ENCODE measurements at regions not wholly inside any gene's neighbourhood (a gene's known extent, or its start where the extent isn't known, plus 50 kb on each side); places are given as distances from the start of the nearest gene placed in this dataset.
A peak's percentile ranks its signal among the peaks of the same experiment; 100 is the strongest.

DNA sequence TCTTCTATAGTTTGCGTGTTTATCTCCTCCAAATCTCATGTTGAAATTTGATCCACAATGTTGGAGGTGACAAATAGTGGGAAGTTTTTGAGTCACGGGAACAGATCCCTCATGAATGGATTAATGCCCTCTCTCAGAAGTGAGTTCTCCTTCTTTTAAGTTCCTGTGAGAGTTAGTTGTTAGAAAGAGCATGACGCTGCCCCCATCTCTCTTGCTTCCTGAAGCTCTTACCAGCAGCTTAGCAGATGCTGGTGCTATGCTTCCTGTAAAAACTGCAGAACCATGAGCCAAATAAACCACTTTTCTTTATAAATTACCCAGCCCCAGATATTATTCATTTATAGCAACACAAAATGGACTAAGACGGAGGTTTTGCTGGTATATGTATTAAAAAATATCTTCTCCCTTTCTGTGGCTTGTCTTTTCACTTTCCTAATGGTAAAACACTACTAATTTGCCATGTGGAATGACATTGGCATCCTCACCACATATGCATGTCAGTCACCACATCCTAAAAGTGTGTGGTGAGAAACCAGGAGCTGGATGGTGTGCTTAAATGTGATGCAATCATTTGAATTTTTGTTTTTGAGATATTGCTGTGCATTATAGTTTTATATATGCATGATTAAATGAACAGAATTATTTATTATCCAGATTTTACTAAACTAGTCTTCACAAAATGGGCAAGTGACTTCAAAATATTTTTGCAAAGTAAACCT lies 449.3 kb downstream of the ADAMTS20 start:
- H3K4me3 ChIP-seq (ENCODE audit: control insufficient read depth in 2 of 3, extremely low read depth in 1 of 3, insufficient read depth in 2 of 3, low read depth in 1 of 3, low read length in 3 of 3) = no peak overlapping the region
- no peaks in the 10 kb centered on the region for H4K20me1 ChIP-seq (ENCODE audit: control insufficient read depth, extremely low read depth, insufficient read depth, low read length)
- FAIRE-seq (peak; percentile 70), DNase-seq (ENCODE audit: low read depth, low spot score) (no peak)
- H3K79me2 ChIP-seq (ENCODE audit: control insufficient read depth, insufficient read depth, low read length) = no peaks in the 10 kb centered on the region
- TF ChIP-seq, protein P1, sequence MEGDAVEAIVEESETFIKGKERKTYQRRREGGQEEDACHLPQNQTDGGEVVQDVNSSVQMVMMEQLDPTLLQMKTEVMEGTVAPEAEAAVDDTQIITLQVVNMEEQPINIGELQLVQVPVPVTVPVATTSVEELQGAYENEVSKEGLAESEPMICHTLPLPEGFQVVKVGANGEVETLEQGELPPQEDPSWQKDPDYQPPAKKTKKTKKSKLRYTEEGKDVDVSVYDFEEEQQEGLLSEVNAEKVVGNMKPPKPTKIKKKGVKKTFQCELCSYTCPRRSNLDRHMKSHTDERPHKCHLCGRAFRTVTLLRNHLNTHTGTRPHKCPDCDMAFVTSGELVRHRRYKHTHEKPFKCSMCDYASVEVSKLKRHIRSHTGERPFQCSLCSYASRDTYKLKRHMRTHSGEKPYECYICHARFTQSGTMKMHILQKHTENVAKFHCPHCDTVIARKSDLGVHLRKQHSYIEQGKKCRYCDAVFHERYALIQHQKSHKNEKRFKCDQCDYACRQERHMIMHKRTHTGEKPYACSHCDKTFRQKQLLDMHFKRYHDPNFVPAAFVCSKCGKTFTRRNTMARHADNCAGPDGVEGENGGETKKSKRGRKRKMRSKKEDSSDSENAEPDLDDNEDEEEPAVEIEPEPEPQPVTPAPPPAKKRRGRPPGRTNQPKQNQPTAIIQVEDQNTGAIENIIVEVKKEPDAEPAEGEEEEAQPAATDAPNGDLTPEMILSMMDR (optimal IDR thresholded peaks at IDR 0.05 in 1 of 3, IDR thresholded peaks at IDR 0.05 in 1 of 3, conservative IDR thresholded peaks at IDR 0.05 in 1 of 3; ENCODE audit: extremely low read depth in 1 of 3, insufficient read depth in 2 of 3, low read length in 3 of 3) = no peak
- no peak for TF ChIP-seq EZH2 (IDR thresholded peaks at IDR 0.05; ENCODE audit: low read length)
- no peaks in the 10 kb centered on the region for H3K9me1 ChIP-seq (ENCODE audit: control insufficient read depth, extremely low read depth, insufficient read depth, low read length)
- H3K36me3 ChIP-seq (ENCODE audit: control insufficient read depth in 2 of 2, extremely low read depth in 1 of 2, insufficient read depth in 2 of 2, low read length in 2 of 2) = no peaks in the 10 kb centered on the region
- H3K27me3 ChIP-seq (ENCODE audit: control insufficient read depth, extremely low read depth, insufficient read depth, low read length) = no peaks in the 10 kb centered on the region
- H3K9ac ChIP-seq (ENCODE audit: control insufficient read depth, extremely low read depth, insufficient read depth, low read length) = no peak overlapping the region
- dilution Hi-C loops (cut with MboI; ENCODE audit: extremely low pct_ligation_motif_present, low sequenced_read_pairs) = no loop called here
- no peak overlapping the region for H3K4me2 ChIP-seq (ENCODE audit: control insufficient read depth, extremely low read depth, insufficient read depth, low read depth, low read length)
- H3K4me1 ChIP-seq (ENCODE audit: control insufficient read depth, extremely low read depth, insufficient read depth, low read length) = no peaks in the 10 kb centered on the region
- H2AFZ ChIP-seq (ENCODE audit: control insufficient read depth, low read length) = no peak overlapping the region
- H3K27ac ChIP-seq (ENCODE audit: control insufficient read depth, insufficient read depth, low read length) = no peak overlapping the region
- H3K9me3 ChIP-seq (ENCODE audit: control insufficient read depth, low read depth, low read length) = no peaks in the 10 kb centered on the region

DNA sequence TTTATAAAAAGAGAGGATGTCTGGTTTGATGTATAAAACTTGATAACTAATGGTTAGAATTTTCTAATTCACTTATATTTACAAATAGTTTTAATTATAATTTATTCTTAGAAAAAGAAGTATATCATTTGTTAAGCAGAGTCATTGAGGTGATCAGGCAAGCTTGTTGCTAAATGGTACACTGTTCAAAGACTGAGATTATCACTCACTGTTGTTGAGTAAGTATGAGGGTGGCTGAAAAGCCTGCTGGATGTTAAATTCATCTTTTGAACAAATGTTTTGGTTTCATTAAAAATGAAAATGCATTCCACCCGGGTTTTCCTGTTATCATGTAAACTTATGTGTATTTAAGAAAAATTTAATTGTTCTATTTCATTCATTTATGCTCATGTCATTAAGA lies 451.8 kb downstream of the ADAMTS20 start:
- DNase-seq (ENCODE audit: low read depth, low spot score) (no peak), FAIRE-seq (no peak)
- dilution Hi-C loops (cut with MboI; ENCODE audit: extremely low pct_ligation_motif_present, low sequenced_read_pairs) = no loop called here
- no peak for TF ChIP-seq EZH2 (IDR thresholded peaks at IDR 0.05; ENCODE audit: low read length)
- TF ChIP-seq, protein P1 (optimal IDR thresholded peaks at IDR 0.05 in 1 of 3, IDR thresholded peaks at IDR 0.05 in 1 of 3, conservative IDR thresholded peaks at IDR 0.05 in 1 of 3; ENCODE audit: extremely low read depth in 1 of 3, insufficient read depth in 2 of 3, low read length in 3 of 3) = no peak
- Histone ChIP-seq H3K4me3 (ENCODE audit: control insufficient read depth in 2 of 3, extremely low read depth in 1 of 3, insufficient read depth in 2 of 3, low read depth in 1 of 3, low read length in 3 of 3) (no peak overlapping the region), H3K36me3 (ENCODE audit: control insufficient read depth in 2 of 2, extremely low read depth in 1 of 2, insufficient read depth in 2 of 2, low read length in 2 of 2) (no peaks in the 10 kb centered on the region), H3K9ac (ENCODE audit: control insufficient read depth, extremely low read depth, insufficient read depth, low read length) (no peak overlapping the region), H3K27ac (ENCODE audit: control insufficient read depth, insufficient read depth, low read length) (no peak overlapping the region), H3K9me3 (ENCODE audit: control insufficient read depth, low read depth, low read length) (no peaks in the 10 kb centered on the region), H3K79me2 (ENCODE audit: control insufficient read depth, insufficient read depth, low read length) (no peaks in the 10 kb centered on the region), H3K27me3 (ENCODE audit: control insufficient read depth, extremely low read depth, insufficient read depth, low read length) (no peaks in the 10 kb centered on the region), H2AFZ (ENCODE audit: control insufficient read depth, low read length) (no peak overlapping the region), H3K4me1 (ENCODE audit: control insufficient read depth, extremely low read depth, insufficient read depth, low read length) (no peaks in the 10 kb centered on the region), H3K4me2 (ENCODE audit: control insufficient read depth, extremely low read depth, insufficient read depth, low read depth, low read length) (no peak overlapping the region), H4K20me1 (ENCODE audit: control insufficient read depth, extremely low read depth, insufficient read depth, low read length) (no peaks in the 10 kb centered on the region), H3K9me1 (ENCODE audit: control insufficient read depth, extremely low read depth, insufficient read depth, low read length) (no peaks in the 10 kb centered on the region)

Data from keratinocyte (primary cell).